ENCODE measurements at regions not wholly inside any gene's neighbourhood (a gene's known extent, or its start where the extent isn't known, plus 50 kb on each side); places are given as distances from the start of the nearest gene placed in this dataset.

DNA sequence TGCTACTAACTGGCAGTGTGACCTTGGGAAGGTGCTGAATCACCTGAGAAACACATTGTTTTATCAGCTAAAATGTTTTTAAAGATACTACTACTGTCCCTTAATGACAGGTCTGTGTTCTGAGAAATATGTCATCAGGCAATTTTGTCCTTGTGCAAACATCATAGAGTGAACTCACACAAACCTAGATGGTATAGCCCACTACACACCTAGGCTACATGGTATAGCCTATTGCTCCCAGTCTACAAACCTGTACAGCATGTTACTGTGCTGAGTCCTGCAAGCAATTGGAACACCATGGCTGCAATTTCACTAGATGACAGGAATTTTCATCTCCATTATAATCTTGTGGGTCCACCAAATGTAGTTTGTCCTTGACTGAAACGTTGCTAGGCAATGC is 101.3 kb upstream of the GUCY1A1 start:
- no peak overlapping the region for H3K9ac ChIP-seq (ENCODE audit: extremely low read depth, insufficient read length, low read length)
- no peak overlapping the region for H4K91ac ChIP-seq (ENCODE audit: insufficient read length, low read depth, low read length)
- no peaks in the 10 kb centered on the region for H3K23me2 ChIP-seq (ENCODE audit: insufficient read length, low read depth, low read length, poor library complexity, severe bottlenecking)
- Mint-ChIP-seq H3K27me3 (ENCODE audit: low read depth) (no peaks in the 10 kb centered on the region; the same call in 1 of the 2 replicates), H3K4me3 (no peak overlapping the region), H3K9me3 (no peaks in the 10 kb centered on the region), H3K27ac (no peak overlapping the region), H3K36me3 (ENCODE audit: insufficient read depth in 1 of 3, low read depth in 3 of 3) (no peaks in the 10 kb centered on the region), H3K4me1 (no peaks in the 10 kb centered on the region)
- no peak overlapping the region for H2BK120ac ChIP-seq (ENCODE audit: low read depth, low read length, poor library complexity, severe bottlenecking)
- no peaks in the 10 kb centered on the region for H3K79me1 ChIP-seq (ENCODE audit: insufficient read depth, low read depth, low read length, poor library complexity, severe bottlenecking)
- H3K4me2 ChIP-seq (ENCODE audit: insufficient read depth, insufficient read length, low read length), result no peak overlapping the region
- TF ChIP-seq, protein P1, sequence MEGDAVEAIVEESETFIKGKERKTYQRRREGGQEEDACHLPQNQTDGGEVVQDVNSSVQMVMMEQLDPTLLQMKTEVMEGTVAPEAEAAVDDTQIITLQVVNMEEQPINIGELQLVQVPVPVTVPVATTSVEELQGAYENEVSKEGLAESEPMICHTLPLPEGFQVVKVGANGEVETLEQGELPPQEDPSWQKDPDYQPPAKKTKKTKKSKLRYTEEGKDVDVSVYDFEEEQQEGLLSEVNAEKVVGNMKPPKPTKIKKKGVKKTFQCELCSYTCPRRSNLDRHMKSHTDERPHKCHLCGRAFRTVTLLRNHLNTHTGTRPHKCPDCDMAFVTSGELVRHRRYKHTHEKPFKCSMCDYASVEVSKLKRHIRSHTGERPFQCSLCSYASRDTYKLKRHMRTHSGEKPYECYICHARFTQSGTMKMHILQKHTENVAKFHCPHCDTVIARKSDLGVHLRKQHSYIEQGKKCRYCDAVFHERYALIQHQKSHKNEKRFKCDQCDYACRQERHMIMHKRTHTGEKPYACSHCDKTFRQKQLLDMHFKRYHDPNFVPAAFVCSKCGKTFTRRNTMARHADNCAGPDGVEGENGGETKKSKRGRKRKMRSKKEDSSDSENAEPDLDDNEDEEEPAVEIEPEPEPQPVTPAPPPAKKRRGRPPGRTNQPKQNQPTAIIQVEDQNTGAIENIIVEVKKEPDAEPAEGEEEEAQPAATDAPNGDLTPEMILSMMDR (conservative IDR thresholded peaks at IDR 0.05), result no peak
- H3K18ac ChIP-seq (ENCODE audit: insufficient read length, low read depth, low read length), result no peak overlapping the region
- H2BK12ac ChIP-seq (ENCODE audit: insufficient read length, low read depth, low read length), result no peak overlapping the region
- H3K4me1 ChIP-seq (ENCODE audit: insufficient read depth, low read length), result no peaks in the 10 kb centered on the region
- no peak overlapping the region for H3K14ac ChIP-seq (ENCODE audit: insufficient read depth, low read length)
- WGBS (ENCODE audit: extremely low coverage, insufficient read length, low lambda C conversion rate), result no CpG with 5 or more reads among the region's 1 CpG
- H3T11ph ChIP-seq (ENCODE audit: low read length), result no peak overlapping the region
- H4K5ac ChIP-seq (ENCODE audit: insufficient read length, low read depth, low read length), result no peak overlapping the region
- no peak overlapping the region for H3K56ac ChIP-seq (ENCODE audit: insufficient read length, low read depth, low read length)
- no peak overlapping the region for H2BK20ac ChIP-seq (ENCODE audit: low read depth, low read length, poor library complexity, severe bottlenecking)
- H3K27ac ChIP-seq (ENCODE audit: insufficient read length, low read depth, low read length), result no peak overlapping the region
- no peak for DNase-seq
- H3K4ac ChIP-seq (ENCODE audit: low read depth, low read length), result no peak overlapping the region
- H2BK15ac ChIP-seq (ENCODE audit: low read depth, low read length), result no peak overlapping the region
- H4K8ac ChIP-seq (replicated peaks; ENCODE audit: insufficient read length, low read depth, low read length), result no peak overlapping the region
- H2BK5ac ChIP-seq (ENCODE audit: insufficient read length, low read length), result no peak overlapping the region
- H4K20me1 ChIP-seq (ENCODE audit: control insufficient read depth, insufficient read depth, insufficient read length), result no peaks in the 10 kb centered on the region
- no peaks in the 10 kb centered on the region for H3K9me3 ChIP-seq (ENCODE audit: control insufficient read depth, low read depth, low read length)
- H3K79me2 ChIP-seq (ENCODE audit: insufficient read depth, low read length), result no peaks in the 10 kb centered on the region
- H2AFZ ChIP-seq (ENCODE audit: low read length), result no peak overlapping the region
- H3K23ac ChIP-seq (ENCODE audit: insufficient read length, low read depth, low read length), result no peak overlapping the region
- H2AK5ac ChIP-seq (ENCODE audit: insufficient read length, low read length), result no peak overlapping the region
- no peaks in the 10 kb centered on the region for H3K27me3 ChIP-seq (ENCODE audit: insufficient read depth, low read length)

Measured in H9 (cell line).